ENCODE measurements at regions not wholly inside any gene's neighbourhood (a gene's known extent, or its start where the extent isn't known, plus 50 kb on each side); places are given as distances from the start of the nearest gene placed in this dataset.

GRCh38 chr5:44868541-44868940 is 59.8 kb downstream of the MRPS30 start:
- no peak for TF ChIP-seq CTCF (IDR thresholded peaks at IDR 0.05)
- Mint-ChIP-seq H3K4me3 (no peak overlapping the region), H3K27ac (no peak overlapping the region), H3K4me1 (ENCODE audit: low read depth) (no peaks in the 10 kb centered on the region), H3K27me3 (ENCODE audit: insufficient read depth) (no peaks in the 10 kb centered on the region), H3K9me3 (peaks cover 4% of the 10 kb centered on the region; the same call in 1 of the 2 replicates), H3K36me3 (ENCODE audit: low read depth) (no peaks in the 10 kb centered on the region)
- no peak for DNase-seq

GRCh38 chr5:44869928-44870327 is 61.2 kb downstream of the MRPS30 start:
- no peak for TF ChIP-seq CTCF (IDR thresholded peaks at IDR 0.05)
- no peaks in the 10 kb centered on the region for H3K36me3 Mint-ChIP-seq (ENCODE audit: low read depth)

GRCh38 chr5:44870430-44870829 is 61.7 kb downstream of the MRPS30 start:
- no peaks in the 10 kb centered on the region for H3K36me3 Mint-ChIP-seq (ENCODE audit: low read depth)
- no peak overlapping the region for H3K4me3 Mint-ChIP-seq
- no peak for DNase-seq
- no peaks in the 10 kb centered on the region for H3K27me3 Mint-ChIP-seq (ENCODE audit: insufficient read depth)
- H3K27ac Mint-ChIP-seq: no peak overlapping the region
- no peaks in the 10 kb centered on the region; the same call in 1 of the 2 replicates for H3K4me1 Mint-ChIP-seq (ENCODE audit: low read depth)
- peaks cover 4% of the 10 kb centered on the region; the same call in 1 of the 2 replicates for H3K9me3 Mint-ChIP-seq
- no peak for TF ChIP-seq CTCF (IDR thresholded peaks at IDR 0.05)

More at GRCh38 chr5:44869928-44870327, 61.2 kb downstream of the MRPS30 start:
- H3K9me3 Mint-ChIP-seq: peaks cover 4% of the 10 kb centered on the region; the same call in 1 of the 2 replicates
- H3K4me1 Mint-ChIP-seq (ENCODE audit: low read depth): no peaks in the 10 kb centered on the region
- no peak overlapping the region for H3K27ac Mint-ChIP-seq
- no peaks in the 10 kb centered on the region for H3K27me3 Mint-ChIP-seq (ENCODE audit: insufficient read depth)
- no peak for DNase-seq
- no peak overlapping the region for H3K4me3 Mint-ChIP-seq

- Mint-ChIP-seq H3K27me3 (ENCODE audit: insufficient read depth) (no peaks in the 10 kb centered on the region), H3K9me3 (peaks cover 4% of the 10 kb centered on the region), H3K4me3 (no peak overlapping the region), H3K4me1 (ENCODE audit: low read depth) (peaks cover 7% of the 10 kb centered on the region), H3K27ac (no peak overlapping the region), H3K36me3 (ENCODE audit: low read depth) (no peaks in the 10 kb centered on the region)
- DNase-seq: no peak
- no peak for TF ChIP-seq CTCF (IDR thresholded peaks at IDR 0.05)
Measured at GRCh38 chr5:44871401-44871800, 62.7 kb downstream of the MRPS30 start.

GRCh38 chr5:44875661-44876605 is 67.2 kb downstream of the MRPS30 start:
- Mint-ChIP-seq H3K27ac (no peak overlapping the region), H3K4me1 (ENCODE audit: low read depth) (peaks cover 7% of the 10 kb centered on the region), H3K27me3 (ENCODE audit: insufficient read depth) (no peaks in the 10 kb centered on the region), H3K36me3 (ENCODE audit: low read depth) (no peaks in the 10 kb centered on the region), H3K4me3 (no peak overlapping the region), H3K9me3 (peaks cover 10% of the 10 kb centered on the region)
- no peak for DNase-seq
- TF ChIP-seq CTCF (IDR thresholded peaks at IDR 0.05): no peak

All from HFFc6 (cell line).